Cardiac muscle cell (in vitro differentiated cells and primary cell): ENCODE measurements at regions not wholly inside any gene's neighbourhood (a gene's known extent, or its start where the extent isn't known, plus 50 kb on each side); places are given as distances from the start of the nearest gene placed in this dataset.

Source experiments
- DNase-seq, 2 donors: peaks; one replicate each; pipeline versions ENCODE4 v3.0.0 to v3.0.0-alpha.2; 2010 to 2017; ENCODE audit warnings: low read depth in 1 of 2, low spot score in 1 of 2
- H3K27ac ChIP-seq: fragments of 200-600 bp; sonication (generic); 2 replicates; pipeline ENCODE4 v1.5.1; 2016
- H3K27me3 ChIP-seq: fragments of 200-600 bp; sonication (generic); 2 replicates; pipeline ENCODE4 v1.6.0; 2016; ENCODE audit warnings: control low read depth
- H3K36me3 ChIP-seq: fragments of 200-600 bp; sonication (generic); 2 replicates; pipeline ENCODE4 v1.5.1; 2016; ENCODE audit warnings: control low read depth
- H3K4me1 ChIP-seq: fragments of 200-600 bp; sonication (generic); 2 replicates; pipeline ENCODE4 v1.8.1; 2017; ENCODE audit warnings: low read depth, mild to moderate bottlenecking, mixed run types
- H3K4me3 ChIP-seq: fragments of 200-600 bp; sonication (generic); 2 replicates; pipeline ENCODE4 v1.5.1; 2016; ENCODE audit warnings: mild to moderate bottlenecking
- H3K9me3 ChIP-seq: fragments of 200-600 bp; sonication (generic); 2 replicates; pipeline ENCODE4 v1.5.1; 2017; ENCODE audit warnings: low read depth, mild to moderate bottlenecking, control low read depth
- CTCF ChIP-seq: IDR thresholded peaks from 2 replicates; pipeline ENCODE4 v1.5.1; 2012; ENCODE audit warnings: low read depth, mild to moderate bottlenecking, low read length

- Histone ChIP-seq H3K36me3 (no peaks in the 10 kb centered on the region), H3K27ac (no peak overlapping the region), H3K27me3 (no peaks in the 10 kb centered on the region), H3K4me3 (no peak overlapping the region), H3K4me1 (no peaks in the 10 kb centered on the region), H3K9me3 (no peaks in the 10 kb centered on the region)
- TF ChIP-seq CTCF = no peak
- no peak for DNase-seq
Measured at GRCh38 chr11:110900426-110900825, 188.2 kb upstream of the ARHGAP20 start.

GRCh38 chr11:110897035-110897434 is 184.8 kb upstream of the ARHGAP20 start:
- no peak for TF ChIP-seq CTCF
- H3K4me3 ChIP-seq = no peak overlapping the region
- DNase-seq = peak in 1 of 2 donors; percentile 76

GRCh38 chr11:110896358-110896757 is 184.1 kb upstream of the ARHGAP20 start:
- Histone ChIP-seq H3K27me3 (no peaks in the 10 kb centered on the region), H3K4me3 (no peak overlapping the region), H3K27ac (no peak overlapping the region), H3K9me3 (no peaks in the 10 kb centered on the region), H3K36me3 (no peaks in the 10 kb centered on the region), H3K4me1 (no peaks in the 10 kb centered on the region)
- peak in 1 of 2 donors; percentile 74 for DNase-seq
- no peak for TF ChIP-seq CTCF

More at GRCh38 chr11:110897035-110897434, 184.8 kb upstream of the ARHGAP20 start:
- H3K36me3 ChIP-seq = no peaks in the 10 kb centered on the region
- no peaks in the 10 kb centered on the region for H3K9me3 ChIP-seq
- H3K4me1 ChIP-seq = no peaks in the 10 kb centered on the region
- H3K27ac ChIP-seq = no peak overlapping the region
- H3K27me3 ChIP-seq = no peaks in the 10 kb centered on the region

GRCh38 chr11:110894224-110894623 is 182.0 kb upstream of the ARHGAP20 start:
- no peak for TF ChIP-seq CTCF
- no peaks in the 10 kb centered on the region for H3K9me3 ChIP-seq
- no peaks in the 10 kb centered on the region for H3K4me1 ChIP-seq
- H3K36me3 ChIP-seq = no peaks in the 10 kb centered on the region
- DNase-seq = no peak
- no peaks in the 10 kb centered on the region for H3K27me3 ChIP-seq
- H3K27ac ChIP-seq = no peak overlapping the region
- H3K4me3 ChIP-seq = no peak overlapping the region

- Histone ChIP-seq H3K4me1 (no peaks in the 10 kb centered on the region), H3K27ac (no peak overlapping the region), H3K27me3 (no peaks in the 10 kb centered on the region), H3K36me3 (no peaks in the 10 kb centered on the region), H3K9me3 (no peaks in the 10 kb centered on the region), H3K4me3 (no peak overlapping the region)
- peak in 1 of 2 donors; percentile 27 for DNase-seq
- no peak for TF ChIP-seq CTCF
Measured at GRCh38 chr11:110892741-110893285, 180.6 kb upstream of the ARHGAP20 start.

- Histone ChIP-seq H3K9me3 (no peaks in the 10 kb centered on the region), H3K4me1 (no peaks in the 10 kb centered on the region), H3K27me3 (no peaks in the 10 kb centered on the region), H3K36me3 (no peaks in the 10 kb centered on the region), H3K4me3 (no peak overlapping the region), H3K27ac (no peak overlapping the region)
- DNase-seq = peak in 1 of 2 donors; percentile 45
- TF ChIP-seq CTCF = no peak
Measured at GRCh38 chr11:110891411-110891810, 179.2 kb upstream of the ARHGAP20 start.
